ENCODE measurements at regions not wholly inside any gene's neighbourhood (a gene's known extent, or its start where the extent isn't known, plus 50 kb on each side); places are given as distances from the start of the nearest gene placed in this dataset.

GRCh38 chr9:89943309-89943708, 338.5 kb downstream of the GADD45G start:
- no peak overlapping the region for H3K27ac ChIP-seq
- 94% methylated on average over 2 of the region's 2 CpGs for WGBS
- no peaks in the 10 kb centered on the region for H3K36me3 ChIP-seq
- no peaks in the 10 kb centered on the region for H3K9me3 ChIP-seq
- peaks cover 9% of the 10 kb centered on the region for H3K27me3 ChIP-seq
- no peak overlapping the region for H3K4me3 ChIP-seq
- H3K4me1 ChIP-seq, result peaks cover 12% of the 10 kb centered on the region
- TF ChIP-seq POLR2AphosphoS5 (IDR thresholded peaks at IDR 0.05) (no peak), CTCF (IDR thresholded peaks at IDR 0.05) (no peak), EP300 (IDR thresholded peaks at IDR 0.05) (no peak), POLR2A (IDR thresholded peaks at IDR 0.05) (no peak)
- no peak for DNase-seq (ENCODE audit: low spot score in 2 of 2)

- no peak for DNase-seq (ENCODE audit: low spot score in 2 of 2)
- Histone ChIP-seq H3K27me3 (peaks cover 9% of the 10 kb centered on the region), H3K9me3 (no peaks in the 10 kb centered on the region), H3K36me3 (no peaks in the 10 kb centered on the region), H3K4me3 (no peak overlapping the region), H3K27ac (no peak overlapping the region), H3K4me1 (peaks cover 12% of the 10 kb centered on the region)
- TF ChIP-seq POLR2A (IDR thresholded peaks at IDR 0.05) (no peak), CTCF (IDR thresholded peaks at IDR 0.05) (no peak), EP300 (IDR thresholded peaks at IDR 0.05) (no peak), POLR2AphosphoS5 (IDR thresholded peaks at IDR 0.05) (no peak)
- 84% methylated on average over 3 of the region's 3 CpGs for WGBS
Measured at GRCh38 chr9:89943728-89944127, 338.9 kb downstream of the GADD45G start.

GRCh38 chr9:89945133-89945532, 340.3 kb downstream of the GADD45G start:
- H3K4me3 ChIP-seq, result no peak overlapping the region
- TF ChIP-seq EP300 (IDR thresholded peaks at IDR 0.05) (no peak), POLR2A (IDR thresholded peaks at IDR 0.05) (no peak), CTCF (IDR thresholded peaks at IDR 0.05) (no peak), POLR2AphosphoS5 (IDR thresholded peaks at IDR 0.05) (no peak)
- H3K36me3 ChIP-seq, result no peaks in the 10 kb centered on the region
- peaks cover 8% of the 10 kb centered on the region for H3K4me1 ChIP-seq
- peaks cover 9% of the 10 kb centered on the region for H3K27me3 ChIP-seq
- H3K9me3 ChIP-seq, result no peaks in the 10 kb centered on the region
- 94% methylated on average over 4 of the region's 4 CpGs for WGBS
- peak in 1 of 2 donors; percentile 45 for DNase-seq (ENCODE audit: low spot score in 2 of 2)
- H3K27ac ChIP-seq, result no peak overlapping the region

GRCh38 chr9:89946741-89947140, 341.9 kb downstream of the GADD45G start:
- 51% methylated on average over 3 of the region's 3 CpGs for WGBS
- peaks cover 7% of the 10 kb centered on the region for H3K4me1 ChIP-seq

GRCh38 chr9:89949111-89949510, 344.3 kb downstream of the GADD45G start:
- H3K4me3 ChIP-seq, result no peak overlapping the region
- no peaks in the 10 kb centered on the region for H3K9me3 ChIP-seq
- H3K36me3 ChIP-seq, result no peaks in the 10 kb centered on the region
- H3K27ac ChIP-seq, result no peak overlapping the region
- TF ChIP-seq POLR2A (IDR thresholded peaks at IDR 0.05), result no peak
- no peak for TF ChIP-seq CTCF (IDR thresholded peaks at IDR 0.05)
- TF ChIP-seq POLR2AphosphoS5 (IDR thresholded peaks at IDR 0.05), result no peak
- no peak for TF ChIP-seq EP300 (IDR thresholded peaks at IDR 0.05)
- DNase-seq (ENCODE audit: low spot score in 2 of 2), result no peak
- H3K27me3 ChIP-seq, result no peaks in the 10 kb centered on the region
- WGBS, result 94% methylated on average over 4 of the region's 4 CpGs
- H3K4me1 ChIP-seq, result peaks cover 1% of the 10 kb centered on the region

More at GRCh38 chr9:89946741-89947140, 341.9 kb downstream of the GADD45G start:
- TF ChIP-seq POLR2A (IDR thresholded peaks at IDR 0.05) (no peak), CTCF (IDR thresholded peaks at IDR 0.05) (no peak), EP300 (IDR thresholded peaks at IDR 0.05) (no peak), POLR2AphosphoS5 (IDR thresholded peaks at IDR 0.05) (no peak)
- Histone ChIP-seq H3K4me3 (no peak overlapping the region), H3K27me3 (peaks cover 9% of the 10 kb centered on the region), H3K27ac (no peak overlapping the region), H3K9me3 (no peaks in the 10 kb centered on the region), H3K36me3 (no peaks in the 10 kb centered on the region)
- no peak for DNase-seq (ENCODE audit: low spot score in 2 of 2)

Data from suprapubic skin (tissue), 4 donors.